CD4-positive, alpha-beta T cell (primary cell): ENCODE measurements at regions not wholly inside any gene's neighbourhood (a gene's known extent, or its start where the extent isn't known, plus 50 kb on each side); places are given as distances from the start of the nearest gene placed in this dataset.

Experiments
- ATAC-seq: fragments of 200-7000 bp; cut with Tn5 transposase; one replicate; pipeline ENCODE4 v1.10.0; 2022; ENCODE audit warnings: mild to moderate bottlenecking; ENCODE audit not compliant: poor library complexity
- CTCF ChIA-PET: fragments of 350-600 bp; sonication (Branson Sonifier 250); formaldehyde crosslinking; loops from one replicate; lab custom pipeline; 2021; ENCODE audit warnings: antibody characterized with exemption, inconsistent platforms; lab: Charles Lee
- POLR2A ChIA-PET: fragments of 350-600 bp; sonication (Branson Sonifier 250); formaldehyde crosslinking; loops from one replicate; lab custom pipeline; 2021; ENCODE audit warnings: antibody characterized with exemption, inconsistent platforms; lab: Charles Lee
- DNase-seq, 14 experiments: peaks; one replicate each; pipeline ENCODE4 v3.0.0-alpha.2; 2013 to 2020; ENCODE audit warnings: mixed read lengths in 2 of 14
- H3K27ac ChIP-seq, 2 donors: one replicate each; pipeline versions ENCODE4 v1.5.1 to v1.7.0; 2013; ENCODE audit warnings: low read length in 2 of 2, low read depth in 1 of 2, mild to moderate bottlenecking in 1 of 2
- H3K27me3 ChIP-seq, 2 experiments: 1 replicate in 1 of 2; 2 replicates in 1 of 2; pipeline versions ENCODE4 v1.6.1 to v1.7.0; 2013; ENCODE audit warnings: low read length in 2 of 2, control low read depth in 1 of 2, mild to moderate bottlenecking in 1 of 2, moderate library complexity in 1 of 2; ENCODE audit not compliant: insufficient read depth in 2 of 2, control insufficient read depth in 1 of 2
- H3K36me3 ChIP-seq: one replicate; pipeline ENCODE4 v1.6.1; 2013; ENCODE audit warnings: low read length, control low read depth; ENCODE audit not compliant: insufficient read depth
- H3K4me1 ChIP-seq: one replicate; pipeline ENCODE4 v1.6.1; 2013; ENCODE audit warnings: low read length, control low read depth; ENCODE audit not compliant: insufficient read depth
- H3K4me3 ChIP-seq: one replicate; pipeline ENCODE4 v1.5.1; 2013; ENCODE audit warnings: mild to moderate bottlenecking, low read length, moderate library complexity
- H3K9me3 ChIP-seq, 2 experiments: 1 replicate in 1 of 2; 2 replicates in 1 of 2; pipeline versions ENCODE4 v1.6.1 to v1.7.0; 2013; ENCODE audit warnings: low read length in 2 of 2, mild to moderate bottlenecking in 2 of 2, control low read depth in 1 of 2, moderate library complexity in 1 of 2; ENCODE audit not compliant: control insufficient read depth in 1 of 2, insufficient read depth in 1 of 2
- H3K27ac Mint-ChIP-seq: one replicate; pipeline ENCODE4 v1.8.0; 2020; ENCODE audit warnings: mixed read lengths
- H3K27me3 Mint-ChIP-seq: one replicate; pipeline ENCODE4 v1.8.0; 2021; ENCODE audit warnings: mixed read lengths
- H3K36me3 Mint-ChIP-seq: one replicate; pipeline ENCODE4 v1.8.0; 2021; ENCODE audit warnings: low read depth, mixed read lengths
- H3K4me1 Mint-ChIP-seq: one replicate; pipeline ENCODE4 v1.8.0; 2021; ENCODE audit warnings: low read depth, mixed read lengths
- H3K4me3 Mint-ChIP-seq: one replicate; pipeline ENCODE4 v1.8.0; 2020; ENCODE audit warnings: mild to moderate bottlenecking, mixed read lengths
- H3K9me3 Mint-ChIP-seq: one replicate; pipeline ENCODE4 v1.8.0; 2020; ENCODE audit warnings: mixed read lengths
- intact Hi-C, 2 experiments: fragments of 100-400 bp; cut with DNase I in 1 of 2; cut with micrococcal nuclease in 1 of 2; formaldehyde crosslinking; loops; one replicate each; pipeline versions ENCODE4 v1.15.1 to v1.9.0; 2023 to 2025; cut with DNase I, micrococcal nuclease
- TF ChIP-seq, protein P1 (sequence below): fragments of 200-600 bp; IDR thresholded peaks from one replicate; pipeline ENCODE4 v1.8.0; 2022; ENCODE audit warnings: antibody characterized with exemption, mild to moderate bottlenecking

DNA sequence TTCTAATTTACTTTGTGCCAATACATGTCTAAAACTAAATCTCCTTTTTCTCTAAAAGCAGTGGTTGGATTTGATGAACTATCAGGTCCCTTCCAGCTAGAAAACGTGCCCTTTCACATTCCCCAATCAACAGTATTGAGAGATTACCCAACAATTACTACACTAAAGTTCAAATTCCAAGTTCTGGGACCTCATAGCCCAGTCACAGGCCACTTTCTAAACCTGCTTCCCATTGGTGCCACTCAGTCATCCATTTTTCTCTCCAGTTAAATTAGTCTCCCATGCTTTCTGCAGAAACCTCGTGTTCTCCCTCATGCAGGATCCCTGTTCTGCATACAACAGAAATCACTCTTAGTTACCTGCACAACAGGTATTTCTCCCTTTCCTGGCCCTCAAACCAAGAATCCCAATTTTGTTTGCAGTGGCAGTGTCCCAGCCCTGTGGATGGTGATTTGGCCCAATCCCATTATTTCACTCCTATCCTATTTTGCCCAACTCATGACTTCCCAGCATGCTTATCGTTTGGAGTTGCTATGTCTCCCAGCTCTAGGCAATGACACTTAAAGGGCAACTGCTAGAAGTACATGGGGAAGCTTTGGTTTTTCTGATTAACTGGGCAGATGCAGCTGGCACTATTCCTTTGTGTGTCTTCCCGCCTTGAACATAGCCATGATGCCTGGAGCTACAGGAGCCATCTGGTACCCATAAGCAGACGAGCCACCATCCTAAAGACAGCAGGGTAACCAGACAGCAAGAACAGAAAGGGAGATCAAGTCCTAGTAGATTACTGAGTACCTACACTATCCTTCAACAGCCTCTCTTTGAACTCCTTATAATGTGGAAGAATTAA, 224.2 kb downstream of the MINAR1 start:
- ChIA-PET CTCF (no interaction called here), POLR2A (no interaction called here)
- Mint-ChIP-seq H3K27me3 (peaks cover 62% of the 10 kb centered on the region), H3K27ac (no peak overlapping the region), H3K36me3 (no peaks in the 10 kb centered on the region), H3K4me1 (no peaks in the 10 kb centered on the region), H3K4me3 (no peak overlapping the region), H3K9me3 (peaks cover 3% of the 10 kb centered on the region)
- intact Hi-C loops = no loop called here
- no peaks in the 10 kb centered on the region for H3K36me3 ChIP-seq
- DNase-seq = no peak
- TF ChIP-seq, protein P1, sequence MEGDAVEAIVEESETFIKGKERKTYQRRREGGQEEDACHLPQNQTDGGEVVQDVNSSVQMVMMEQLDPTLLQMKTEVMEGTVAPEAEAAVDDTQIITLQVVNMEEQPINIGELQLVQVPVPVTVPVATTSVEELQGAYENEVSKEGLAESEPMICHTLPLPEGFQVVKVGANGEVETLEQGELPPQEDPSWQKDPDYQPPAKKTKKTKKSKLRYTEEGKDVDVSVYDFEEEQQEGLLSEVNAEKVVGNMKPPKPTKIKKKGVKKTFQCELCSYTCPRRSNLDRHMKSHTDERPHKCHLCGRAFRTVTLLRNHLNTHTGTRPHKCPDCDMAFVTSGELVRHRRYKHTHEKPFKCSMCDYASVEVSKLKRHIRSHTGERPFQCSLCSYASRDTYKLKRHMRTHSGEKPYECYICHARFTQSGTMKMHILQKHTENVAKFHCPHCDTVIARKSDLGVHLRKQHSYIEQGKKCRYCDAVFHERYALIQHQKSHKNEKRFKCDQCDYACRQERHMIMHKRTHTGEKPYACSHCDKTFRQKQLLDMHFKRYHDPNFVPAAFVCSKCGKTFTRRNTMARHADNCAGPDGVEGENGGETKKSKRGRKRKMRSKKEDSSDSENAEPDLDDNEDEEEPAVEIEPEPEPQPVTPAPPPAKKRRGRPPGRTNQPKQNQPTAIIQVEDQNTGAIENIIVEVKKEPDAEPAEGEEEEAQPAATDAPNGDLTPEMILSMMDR = no peak
- no peak for ATAC-seq
- no peaks in the 10 kb centered on the region for H3K4me1 ChIP-seq
- no peaks in the 10 kb centered on the region for H3K9me3 ChIP-seq
- no peak overlapping the region for H3K27ac ChIP-seq
- H3K27me3 ChIP-seq = peaks cover 12 to 13% of the 10 kb centered on the region in 2 experiments
- H3K4me3 ChIP-seq = no peak overlapping the region

DNA sequence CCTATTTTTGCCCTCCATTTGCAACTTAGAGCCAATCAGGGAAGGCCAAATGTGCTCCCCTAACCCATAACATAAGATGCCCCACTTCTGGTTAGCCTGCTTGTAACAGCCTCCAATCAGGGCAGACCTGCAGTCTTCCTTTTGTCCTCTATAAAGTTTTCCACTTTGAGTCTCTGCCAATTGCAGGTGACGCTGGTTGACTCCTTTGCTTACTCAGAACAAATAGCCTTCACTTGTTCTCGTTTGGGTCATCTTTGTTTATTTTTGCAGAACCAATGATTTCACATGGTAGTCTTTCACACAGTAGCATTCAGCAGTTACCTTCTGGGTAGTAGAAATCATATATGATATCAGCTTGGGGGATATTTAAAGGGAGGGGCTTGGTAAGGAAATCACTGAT, 225.6 kb downstream of the MINAR1 start:
- peaks cover 12 to 13% of the 10 kb centered on the region in 2 experiments for H3K27me3 ChIP-seq
- no peaks in the 10 kb centered on the region for H3K36me3 ChIP-seq
- H3K9me3 ChIP-seq = no peaks in the 10 kb centered on the region
- DNase-seq = no peak
- Mint-ChIP-seq H3K9me3 (peaks cover 3% of the 10 kb centered on the region), H3K4me3 (no peak overlapping the region), H3K4me1 (no peaks in the 10 kb centered on the region), H3K36me3 (no peaks in the 10 kb centered on the region), H3K27me3 (peaks cover 72% of the 10 kb centered on the region), H3K27ac (no peak overlapping the region)
- ChIA-PET POLR2A (no interaction called here), CTCF (no interaction called here)
- no peak for ATAC-seq
- H3K4me1 ChIP-seq = no peaks in the 10 kb centered on the region
- intact Hi-C loops = no loop called here
- TF ChIP-seq, protein P1 = no peak
- H3K4me3 ChIP-seq = no peak overlapping the region
- no peak overlapping the region for H3K27ac ChIP-seq

DNA sequence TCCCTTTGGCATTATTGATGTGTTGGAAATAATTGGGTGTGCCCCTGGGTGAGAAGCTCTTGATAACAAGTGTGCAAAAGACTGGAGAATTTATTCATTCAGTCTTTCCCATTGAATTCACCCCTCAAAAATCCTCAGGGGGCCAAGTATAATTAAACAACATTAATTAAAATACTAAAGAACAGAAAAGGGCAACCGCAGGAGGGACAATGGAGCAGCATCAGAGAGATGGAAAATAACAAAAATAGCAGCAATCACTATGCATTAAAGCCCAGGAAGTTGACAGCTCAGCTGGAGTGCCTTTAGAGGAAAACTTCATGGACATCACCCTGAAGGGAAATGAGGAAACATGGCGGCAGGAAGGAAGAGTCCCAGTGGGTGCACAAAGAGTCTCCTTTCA, 227.6 kb downstream of the MINAR1 start:
- TF ChIP-seq, protein P1 = no peak
- Mint-ChIP-seq H3K4me3 (no peak overlapping the region), H3K27ac (no peak overlapping the region), H3K36me3 (no peaks in the 10 kb centered on the region), H3K27me3 (peaks cover 67% of the 10 kb centered on the region), H3K4me1 (no peaks in the 10 kb centered on the region), H3K9me3 (no peaks in the 10 kb centered on the region)
- H3K9me3 ChIP-seq = no peaks in the 10 kb centered on the region
- H3K36me3 ChIP-seq = no peaks in the 10 kb centered on the region
- no peaks in the 10 kb centered on the region for H3K4me1 ChIP-seq
- H3K27me3 ChIP-seq = peaks cover 12 to 13% of the 10 kb centered on the region in 2 experiments
- H3K4me3 ChIP-seq = no peak overlapping the region
- intact Hi-C loops = no loop called here
- ATAC-seq (no peak), DNase-seq (no peak)
- CTCF ChIA-PET = no interaction called here
- no peak overlapping the region for H3K27ac ChIP-seq
- POLR2A ChIA-PET = no interaction called here
